Right atrium auricular region (tissue), 2 donors: ENCODE measurements at regions not wholly inside any gene's neighbourhood (a gene's known extent, or its start where the extent isn't known, plus 50 kb on each side); places are given as distances from the start of the nearest gene placed in this dataset.

ENCODE experiments used
- DNase-seq: peaks from one replicate; pipeline ENCODE4 v3.0.0-alpha.2; 2019; ENCODE audit warnings: low spot score
- H3K27ac ChIP-seq, 2 donors: fragments of 200-600 bp; sonication (generic); 1 replicate in 1 of 2; 2 replicates in 1 of 2; pipeline ENCODE4 v1.5.1; 2016 to 2019
- H3K27me3 ChIP-seq, 2 donors: fragments of 200-600 bp; sonication (generic); one replicate each; pipeline versions ENCODE4 v1.5.1 to v1.6.0; 2017 to 2019
- H3K36me3 ChIP-seq: fragments of 200-600 bp; sonication (generic); one replicate; pipeline ENCODE4 v1.5.1; 2016
- H3K4me1 ChIP-seq, 2 donors: fragments of 200-600 bp; sonication (generic); one replicate each; pipeline versions ENCODE4 v1.5.1 to v1.6.0; 2017 to 2019
- H3K4me3 ChIP-seq, 2 donors: fragments of 200-600 bp; sonication (generic); 1 replicate in 1 of 2; 2 replicates in 1 of 2; pipeline ENCODE4 v1.5.1; 2017 to 2019; ENCODE audit warnings: mild to moderate bottlenecking in 1 of 2, moderate library complexity in 1 of 2
- H3K9me3 ChIP-seq, 2 donors: fragments of 200-600 bp; sonication (generic); one replicate each; pipeline ENCODE4 v1.5.1; 2019
- TF ChIP-seq, protein P1 (sequence below), 2 donors: fragments of 200-600 bp; sonication (generic); IDR thresholded peaks; one replicate each; pipeline ENCODE4 v1.5.1; 2019; ENCODE audit warnings: antibody characterized with exemption in 2 of 2

DNA sequence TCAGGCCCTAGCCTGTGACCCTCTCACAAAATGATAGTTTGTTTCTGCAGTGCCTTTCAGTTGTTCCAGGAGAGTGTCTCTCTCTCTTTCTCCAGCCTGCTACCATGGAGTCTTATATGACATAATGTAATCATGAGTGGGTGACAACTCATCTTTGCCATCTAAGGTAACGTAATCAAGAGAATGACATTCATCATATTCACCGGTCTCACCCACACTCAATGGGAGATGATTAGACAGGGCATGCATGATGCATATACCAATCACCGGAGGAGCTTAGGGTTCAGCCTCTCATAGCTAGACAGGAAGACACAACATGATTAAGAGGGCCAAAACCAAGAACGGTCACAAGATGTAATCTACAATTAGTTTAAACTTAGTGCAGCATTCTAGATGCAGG is 97.1 kb upstream of the FAM9B start:
- TF ChIP-seq, protein P1, sequence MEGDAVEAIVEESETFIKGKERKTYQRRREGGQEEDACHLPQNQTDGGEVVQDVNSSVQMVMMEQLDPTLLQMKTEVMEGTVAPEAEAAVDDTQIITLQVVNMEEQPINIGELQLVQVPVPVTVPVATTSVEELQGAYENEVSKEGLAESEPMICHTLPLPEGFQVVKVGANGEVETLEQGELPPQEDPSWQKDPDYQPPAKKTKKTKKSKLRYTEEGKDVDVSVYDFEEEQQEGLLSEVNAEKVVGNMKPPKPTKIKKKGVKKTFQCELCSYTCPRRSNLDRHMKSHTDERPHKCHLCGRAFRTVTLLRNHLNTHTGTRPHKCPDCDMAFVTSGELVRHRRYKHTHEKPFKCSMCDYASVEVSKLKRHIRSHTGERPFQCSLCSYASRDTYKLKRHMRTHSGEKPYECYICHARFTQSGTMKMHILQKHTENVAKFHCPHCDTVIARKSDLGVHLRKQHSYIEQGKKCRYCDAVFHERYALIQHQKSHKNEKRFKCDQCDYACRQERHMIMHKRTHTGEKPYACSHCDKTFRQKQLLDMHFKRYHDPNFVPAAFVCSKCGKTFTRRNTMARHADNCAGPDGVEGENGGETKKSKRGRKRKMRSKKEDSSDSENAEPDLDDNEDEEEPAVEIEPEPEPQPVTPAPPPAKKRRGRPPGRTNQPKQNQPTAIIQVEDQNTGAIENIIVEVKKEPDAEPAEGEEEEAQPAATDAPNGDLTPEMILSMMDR (IDR thresholded peaks at IDR 0.05): no peak
- H3K36me3 ChIP-seq: no peaks in the 10 kb centered on the region
- DNase-seq: no peak
- H3K27ac ChIP-seq: no peak overlapping the region
- H3K4me1 ChIP-seq: no peaks in the 10 kb centered on the region
- H3K4me3 ChIP-seq: no peak overlapping the region
- H3K27me3 ChIP-seq: no peaks in the 10 kb centered on the region
- no peaks in the 10 kb centered on the region for H3K9me3 ChIP-seq

DNA sequence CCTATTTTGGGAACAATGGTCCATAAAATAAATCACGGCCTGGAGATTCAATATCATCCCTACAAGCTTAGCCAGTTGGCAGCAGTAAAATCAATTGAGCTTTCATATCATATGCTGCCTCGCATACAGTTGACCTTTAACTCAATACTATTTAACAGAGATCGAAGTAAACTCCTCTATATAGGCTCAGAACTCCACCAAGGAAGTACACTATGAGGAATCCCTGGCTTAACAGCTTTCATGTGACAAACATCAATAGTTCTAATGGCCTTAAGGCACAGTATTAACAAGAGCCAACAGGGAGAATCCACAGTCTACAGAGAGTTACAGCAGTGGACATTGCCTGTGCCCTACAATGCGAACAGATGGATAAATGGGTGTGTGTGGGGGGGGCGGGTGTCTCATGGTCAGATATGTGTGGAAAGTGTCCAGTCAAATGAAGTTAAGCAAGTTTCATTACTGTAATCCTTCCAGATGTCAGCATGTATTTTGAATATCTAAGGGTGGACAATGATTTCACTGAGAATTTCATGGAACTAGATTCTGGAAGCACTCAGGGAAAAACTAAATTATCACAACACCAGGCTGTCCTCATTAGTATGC is 98.2 kb upstream of the FAM9B start:
- Histone ChIP-seq H3K27ac (no peak overlapping the region), H3K27me3 (no peaks in the 10 kb centered on the region), H3K4me1 (no peaks in the 10 kb centered on the region), H3K4me3 (no peak overlapping the region), H3K36me3 (no peaks in the 10 kb centered on the region), H3K9me3 (no peaks in the 10 kb centered on the region)
- DNase-seq: no peak
- TF ChIP-seq, protein P1 (IDR thresholded peaks at IDR 0.05): no peak

DNA sequence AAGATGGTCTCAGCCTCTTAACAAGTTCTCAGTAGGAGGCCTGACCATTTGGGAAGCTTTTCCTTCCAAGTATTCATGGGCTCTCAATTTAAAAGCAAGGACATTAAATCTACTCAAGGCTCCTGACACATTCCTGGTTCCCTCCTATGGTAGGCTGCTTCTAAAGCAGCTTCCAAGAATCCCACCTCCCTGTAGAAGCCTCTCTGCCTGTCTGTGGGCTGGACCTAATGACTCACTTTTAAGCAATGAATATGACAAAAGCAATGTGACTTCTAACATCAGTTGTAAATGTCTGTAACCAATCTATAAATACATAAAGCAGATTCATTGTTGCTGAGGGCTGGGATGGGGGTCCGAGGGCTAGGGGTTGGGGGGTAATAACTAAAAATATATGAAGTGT is 99.5 kb upstream of the FAM9B start:
- Histone ChIP-seq H3K9me3 (no peaks in the 10 kb centered on the region), H3K27me3 (no peaks in the 10 kb centered on the region), H3K36me3 (no peaks in the 10 kb centered on the region), H3K4me3 (no peak overlapping the region), H3K4me1 (no peaks in the 10 kb centered on the region), H3K27ac (no peak overlapping the region)
- TF ChIP-seq, protein P1 (IDR thresholded peaks at IDR 0.05): no peak
- no peak for DNase-seq

DNA sequence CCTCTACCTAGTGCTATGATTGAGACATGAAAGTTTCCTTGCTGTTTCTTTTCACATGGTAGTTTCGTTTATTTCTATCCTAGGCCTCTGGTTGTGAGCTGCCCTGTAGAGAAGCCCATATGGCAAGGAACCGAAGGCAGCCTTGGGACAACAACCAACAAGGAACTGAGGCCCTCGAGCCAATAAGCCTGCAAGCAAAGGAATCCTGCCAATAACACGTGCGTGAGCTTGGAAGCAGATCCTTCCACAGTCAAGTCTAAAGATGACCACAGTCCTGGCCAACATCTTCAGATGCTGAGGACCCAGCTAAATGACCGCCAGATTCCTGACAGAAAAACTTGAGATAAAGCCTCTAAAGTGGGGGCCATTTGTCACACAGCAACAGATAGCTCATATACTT is 100.4 kb upstream of the FAM9B start:
- no peaks in the 10 kb centered on the region for H3K4me1 ChIP-seq
- no peak overlapping the region for H3K4me3 ChIP-seq
- no peaks in the 10 kb centered on the region for H3K27me3 ChIP-seq
- TF ChIP-seq, protein P1 (IDR thresholded peaks at IDR 0.05): no peak
- no peaks in the 10 kb centered on the region for H3K9me3 ChIP-seq
- H3K36me3 ChIP-seq: no peaks in the 10 kb centered on the region
- H3K27ac ChIP-seq: no peak overlapping the region
- DNase-seq: no peak

DNA sequence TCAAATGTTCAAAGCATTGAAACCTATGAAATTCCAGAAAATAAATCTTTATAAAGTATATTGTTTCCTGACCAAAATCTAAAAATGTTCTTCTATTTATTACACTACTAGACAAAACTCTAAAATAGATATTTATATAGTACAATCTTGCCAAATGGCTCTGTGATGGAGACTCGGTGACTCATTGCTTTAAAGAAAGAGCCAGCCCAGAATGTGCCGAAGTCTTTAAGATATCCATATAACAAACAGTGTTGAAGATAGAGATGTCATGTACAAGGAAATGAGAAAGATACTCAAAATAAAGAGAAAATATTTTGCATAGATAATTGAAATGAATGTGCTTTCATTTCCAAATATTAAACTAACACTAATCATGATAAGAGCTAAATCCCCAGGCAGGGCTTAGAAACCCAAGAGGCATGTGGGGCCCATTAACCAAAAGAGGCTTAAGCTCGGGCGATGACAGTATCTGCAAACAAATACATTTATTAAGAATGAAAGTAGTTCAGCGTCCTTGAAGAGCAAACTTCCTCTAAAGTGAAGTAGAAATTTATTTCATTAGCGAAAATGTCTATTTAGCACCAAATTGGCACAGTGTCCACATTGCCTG is 102.1 kb upstream of the FAM9B start:
- H3K4me1 ChIP-seq: no peaks in the 10 kb centered on the region

More for the DNA sequence above, 102.1 kb upstream of the FAM9B start:
- no peaks in the 10 kb centered on the region for H3K27me3 ChIP-seq
- no peaks in the 10 kb centered on the region for H3K36me3 ChIP-seq
- no peak overlapping the region for H3K27ac ChIP-seq
- no peaks in the 10 kb centered on the region for H3K9me3 ChIP-seq
- TF ChIP-seq, protein P1 (IDR thresholded peaks at IDR 0.05): no peak
- no peak overlapping the region for H3K4me3 ChIP-seq
- DNase-seq: no peak
